SHP77 (cell line): ENCODE measurements at regions not wholly inside any gene's neighbourhood (a gene's known extent, or its start where the extent isn't known, plus 50 kb on each side); places are given as distances from the start of the nearest gene placed in this dataset.

Source experiments
- DNase-seq, 2 experiments: peaks; one replicate each; lab custom pipeline; 2025; lab: John Stamatoyannopoulos, UW

GRCh38 chr10:28783087-28783486 lies 105.8 kb downstream of the BAMBI start:
- no peak for DNase-seq

- no peak for DNase-seq
These were observed 107.7 kb downstream of the BAMBI start for GRCh38 chr10:28785018-28785417.

GRCh38 chr10:28788252-28788651 lies 110.9 kb downstream of the BAMBI start:
- DNase-seq, result no peak

GRCh38 chr10:28788762-28789161 lies 111.4 kb downstream of the BAMBI start:
- DNase-seq, result no peak

GRCh38 chr10:28790146-28790545 lies 112.8 kb downstream of the BAMBI start:
- peak; percentile 71 to 75 for DNase-seq

GRCh38 chr10:28793482-28793881 lies 116.2 kb downstream of the BAMBI start:
- no peak for DNase-seq

- no peak for DNase-seq
These were observed 117.7 kb downstream of the BAMBI start for GRCh38 chr10:28794986-28795385.

GRCh38 chr10:28796606-28797512 lies 119.5 kb downstream of the BAMBI start:
- no peak for DNase-seq

- DNase-seq, result no peak
These were observed 120.6 kb downstream of the BAMBI start for GRCh38 chr10:28797904-28798371.

- DNase-seq, result no peak
These were observed 121.2 kb downstream of the BAMBI start for GRCh38 chr10:28798428-28798955.

GRCh38 chr10:28798964-28799363 lies 121.6 kb downstream of the BAMBI start:
- no peak for DNase-seq

GRCh38 chr10:28800144-28800543 lies 122.8 kb downstream of the BAMBI start:
- DNase-seq, result no peak

GRCh38 chr10:28801247-28801646 lies 123.9 kb downstream of the BAMBI start:
- no peak for DNase-seq

GRCh38 chr10:28801869-28802268 lies 124.5 kb downstream of the BAMBI start:
- DNase-seq, result no peak

- no peak for DNase-seq
These were observed 128.1 kb downstream of the BAMBI start for GRCh38 chr10:28805390-28805789.

- DNase-seq, result no peak
These were observed 129.2 kb downstream of the BAMBI start for GRCh38 chr10:28806488-28806941.

- DNase-seq, result no peak
These were observed 129.8 kb downstream of the BAMBI start for GRCh38 chr10:28806951-28807759.

- no peak for DNase-seq
These were observed 130.7 kb downstream of the BAMBI start for GRCh38 chr10:28807760-28808613.

- DNase-seq, result no peak
These were observed 131.4 kb downstream of the BAMBI start for GRCh38 chr10:28808693-28809092.

GRCh38 chr10:28810057-28810870 lies 132.9 kb downstream of the BAMBI start:
- no peak for DNase-seq
